Sigmoid colon (tissue), 4 donors: ENCODE measurements at regions not wholly inside any gene's neighbourhood (a gene's known extent, or its start where the extent isn't known, plus 50 kb on each side); places are given as distances from the start of the nearest gene placed in this dataset.

Experiments used
- CTCF ChIP-seq, 4 experiments: fragments of 450-650 bp in 3 of 4; fragments of 200-600 bp in 1 of 4; IDR thresholded peaks; one replicate each; pipeline ENCODE4 v1.5.1; 2016 to 2019; ENCODE audit warnings: antibody characterized with exemption in 4 of 4, mild to moderate bottlenecking in 3 of 4, moderate library complexity in 2 of 4
- EP300 ChIP-seq, 4 donors: sonication (generic); formaldehyde crosslinking; IDR thresholded peaks; one replicate each; pipeline ENCODE4 v1.6.1; 2017; ENCODE audit warnings: antibody characterized with exemption in 4 of 4
- POLR2A ChIP-seq, 2 donors: fragments of 450-650 bp; IDR thresholded peaks; one replicate each; pipeline ENCODE4 v1.6.1; 2016; ENCODE audit warnings: antibody characterized with exemption in 2 of 2, mild to moderate bottlenecking in 2 of 2, moderate library complexity in 2 of 2

GRCh38 chr2:150156415-150156814 is 331.1 kb downstream of the RND3 start:
- TF ChIP-seq CTCF (IDR thresholded peaks at IDR 0.05): no peak
- TF ChIP-seq EP300 (IDR thresholded peaks at IDR 0.05): no peak
- TF ChIP-seq POLR2A (IDR thresholded peaks at IDR 0.05): no peak
